ENCODE measurements at regions not wholly inside any gene's neighbourhood (a gene's known extent, or its start where the extent isn't known, plus 50 kb on each side); places are given as distances from the start of the nearest gene placed in this dataset.

GRCh38 chr22:48047722-48048500 lies 1285.5 kb downstream of the TBC1D22A start (continued):
- TF ChIP-seq CREB1 (CRISPR knock-in tag; IDR thresholded peaks at IDR 0.05; ENCODE audit: low read depth) (no peak), ETS1 (IDR thresholded peaks at IDR 0.05) (no peak), POLR2AphosphoS5 (IDR thresholded peaks at IDR 0.05; ENCODE audit: low read depth) (no peak)

GRCh38 chr22:48045369-48045768 lies 1282.9 kb downstream of the TBC1D22A start:
- Histone ChIP-seq H2AFZ (no peak overlapping the region), H3F3A (replicated peaks; ENCODE audit: low read depth) (no peaks in the 10 kb centered on the region), H3K27ac (ENCODE audit: low read depth) (no peak overlapping the region), H3K4me1 (ENCODE audit: insufficient read depth) (no peaks in the 10 kb centered on the region), H3K27me3 (ENCODE audit: insufficient read depth) (no peaks in the 10 kb centered on the region), H3K79me2 (replicated peaks; ENCODE audit: insufficient read depth) (no peaks in the 10 kb centered on the region), H3K4me3 (no peak overlapping the region), H4K20me1 (replicated peaks; ENCODE audit: insufficient read depth) (no peaks in the 10 kb centered on the region), H3K9me2 (ENCODE audit: insufficient read depth) (no peaks in the 10 kb centered on the region), H3K4me2 (no peak overlapping the region), H3K36me3 (ENCODE audit: insufficient read depth) (no peaks in the 10 kb centered on the region)
- H3K4me3 Mint-ChIP-seq = no peak overlapping the region
- H3K27me3 Mint-ChIP-seq (ENCODE audit: insufficient read depth, low read depth, poor library complexity) = peaks cover 3% of the 10 kb centered on the region
- DNase-seq (ENCODE audit: low spot score) (no peak), ATAC-seq (no peak)
- no peaks in the 10 kb centered on the region for H3K9me3 Mint-ChIP-seq
- H3K27ac Mint-ChIP-seq = no peak overlapping the region
- TF ChIP-seq JUNB (IDR thresholded peaks at IDR 0.05; ENCODE audit: unreplicated experiment) (no peak), POLR2AphosphoS5 (IDR thresholded peaks at IDR 0.05; ENCODE audit: low read depth) (no peak), CTCF (conservative IDR thresholded peaks at IDR 0.05; ENCODE audit: low read depth in 2 of 2) (no peak), EZH2 (IDR thresholded peaks at IDR 0.05; ENCODE audit: low read depth, unreplicated experiment) (no peak), EZH2phosphoT487 (IDR thresholded peaks at IDR 0.05; ENCODE audit: unreplicated experiment) (no peak), CREB1 (CRISPR knock-in tag; IDR thresholded peaks at IDR 0.05; ENCODE audit: low read depth) (no peak)
- no peaks in the 10 kb centered on the region for H3K36me3 Mint-ChIP-seq (ENCODE audit: low read depth)
- peaks cover 5% of the 10 kb centered on the region for H3K4me1 Mint-ChIP-seq

- H3K4me1 Mint-ChIP-seq = peaks cover 5% of the 10 kb centered on the region
- Histone ChIP-seq H3K4me3 (no peak overlapping the region), H2AFZ (no peak overlapping the region), H3K4me1 (ENCODE audit: insufficient read depth) (no peaks in the 10 kb centered on the region), H4K20me1 (replicated peaks; ENCODE audit: insufficient read depth) (no peaks in the 10 kb centered on the region), H3K27ac (ENCODE audit: low read depth) (no peak overlapping the region), H3K4me2 (no peak overlapping the region), H3K9me2 (ENCODE audit: insufficient read depth) (no peaks in the 10 kb centered on the region), H3K27me3 (ENCODE audit: insufficient read depth) (no peaks in the 10 kb centered on the region), H3K36me3 (ENCODE audit: insufficient read depth) (peaks cover 3% of the 10 kb centered on the region; the same call in 1 of the 2 replicates), H3K79me2 (replicated peaks; ENCODE audit: insufficient read depth) (no peaks in the 10 kb centered on the region), H3F3A (replicated peaks; ENCODE audit: low read depth) (no peaks in the 10 kb centered on the region)
- no peak overlapping the region for H3K4me3 Mint-ChIP-seq
- H3K9me3 Mint-ChIP-seq = no peaks in the 10 kb centered on the region; the same call in 2 of the 3 replicates
- DNase-seq (ENCODE audit: low spot score) (no peak), ATAC-seq (peak; percentile 65)
- peaks cover 3% of the 10 kb centered on the region for H3K27me3 Mint-ChIP-seq (ENCODE audit: insufficient read depth, low read depth, poor library complexity)
- H3K36me3 Mint-ChIP-seq (ENCODE audit: low read depth) = no peaks in the 10 kb centered on the region
- TF ChIP-seq CREB1 (CRISPR knock-in tag; IDR thresholded peaks at IDR 0.05; ENCODE audit: low read depth) = no peak
- TF ChIP-seq NANOG (IDR thresholded peaks at IDR 0.05; ENCODE audit: borderline replicate concordance) = no peak
- no peak for TF ChIP-seq CTCF (conservative IDR thresholded peaks at IDR 0.05; ENCODE audit: low read depth in 2 of 2)
- no peak for TF ChIP-seq ZNF114 (CRISPR knock-in tag; IDR thresholded peaks at IDR 0.05)
- no peak for TF ChIP-seq STAT1 (IDR thresholded peaks at IDR 0.05; ENCODE audit: unreplicated experiment)
- no peak overlapping the region for H3K27ac Mint-ChIP-seq
These were observed 1282.1 kb downstream of the TBC1D22A start for GRCh38 chr22:48044487-48045060.

Measured in GM23338 (cell line).